ENCODE measurements at regions not wholly inside any gene's neighbourhood (a gene's known extent, or its start where the extent isn't known, plus 50 kb on each side); places are given as distances from the start of the nearest gene placed in this dataset.

GRCh38 chr4:164695650-164696049 lies 58.3 kb upstream of the SMIM31 start:
- Histone ChIP-seq H3K4me1 (ENCODE audit: control insufficient read depth, insufficient read depth, low read length) (no peaks in the 10 kb centered on the region), H3K4me3 (ENCODE audit: low read depth, low read length) (no peak overlapping the region), H3K9me3 (ENCODE audit: control insufficient read depth, insufficient read depth, low read depth, low read length) (no peaks in the 10 kb centered on the region), H3K36me3 (ENCODE audit: control insufficient read depth in 2 of 2, insufficient read depth in 1 of 2, low read length in 2 of 2) (no peaks in the 10 kb centered on the region), H3K27ac (ENCODE audit: extremely low read depth, low read depth, low read length) (no peak overlapping the region)
- ChIA-PET CTCF (no interaction called here), POLR2A (no interaction called here)
- TF ChIP-seq ZNF248 (tag by site-specific recombination; IDR thresholded peaks at IDR 0.05) (no peak), ZNF324 (tag by site-specific recombination; IDR thresholded peaks at IDR 0.05) (no peak), ATF2 (tag by site-specific recombination; IDR thresholded peaks at IDR 0.05; ENCODE audit: low read depth) (peak; percentile 50)

DNA sequence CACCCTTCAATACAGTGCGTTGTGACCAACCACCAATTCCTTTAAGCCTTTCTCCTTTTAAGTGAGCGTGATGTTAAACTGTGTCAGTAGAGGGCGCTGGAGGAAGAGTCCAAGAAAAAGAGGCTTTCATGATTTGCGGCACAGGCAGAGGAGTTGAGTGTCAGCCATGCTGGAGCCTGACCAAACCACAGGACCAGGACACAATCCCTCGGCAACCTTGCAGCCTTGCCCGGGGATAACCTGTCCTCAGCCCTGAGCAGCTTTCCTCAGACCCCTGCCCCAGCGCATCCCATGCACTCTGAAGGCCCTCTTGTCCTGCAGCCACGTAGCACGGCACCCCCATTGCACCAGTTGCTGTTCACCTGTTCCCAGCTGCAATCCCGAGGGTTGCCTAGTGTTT lies 53.5 kb upstream of the SMIM31 start:
- no peak overlapping the region for H3K27ac ChIP-seq (ENCODE audit: extremely low read depth, low read depth, low read length)
- H3K4me3 ChIP-seq (ENCODE audit: low read depth, low read length) = no peak overlapping the region
- POLR2A ChIA-PET = no interaction called here
- CTCF ChIA-PET = interaction anchor here (0.6 to 1.5 kb wide), 4 partner anchors 14 to 941 kb away, joined by 3 to 6 read pairs (median 4); no protein-coding TSS in a partner anchor
- no peaks in the 10 kb centered on the region for H3K36me3 ChIP-seq (ENCODE audit: control insufficient read depth in 2 of 2, insufficient read depth in 1 of 2, low read length in 2 of 2)
- no peaks in the 10 kb centered on the region for H3K9me3 ChIP-seq (ENCODE audit: control insufficient read depth, insufficient read depth, low read depth, low read length)
- peak; percentile 26 for TF ChIP-seq ZNF654 (tag by site-specific recombination; IDR thresholded peaks at IDR 0.05; ENCODE audit: low read depth)
- TF ChIP-seq SCRT2 (tag by site-specific recombination; IDR thresholded peaks at IDR 0.05) = 0 out of 2 replicates have a peak, but pooled peaks have one; percentile 12
- TF ChIP-seq GLIS2 (tag by site-specific recombination; IDR thresholded peaks at IDR 0.05) = no peak
- no peak for TF ChIP-seq SALL2 (tag by site-specific recombination; IDR thresholded peaks at IDR 0.05; ENCODE audit: borderline replicate concordance)
- TF ChIP-seq ZNF274 (IDR thresholded peaks at IDR 0.05; ENCODE audit: low read length) = no peak
- TF ChIP-seq ZNF274 (tag by site-specific recombination; IDR thresholded peaks at IDR 0.05; ENCODE audit: borderline replicate concordance) = no peak
- no peaks in the 10 kb centered on the region for H3K4me1 ChIP-seq (ENCODE audit: control insufficient read depth, insufficient read depth, low read length)

- no peaks in the 10 kb centered on the region for H3K9me3 ChIP-seq (ENCODE audit: control insufficient read depth, insufficient read depth, low read depth, low read length)
- H3K4me1 ChIP-seq (ENCODE audit: control insufficient read depth, insufficient read depth, low read length) = no peaks in the 10 kb centered on the region
- H3K36me3 ChIP-seq (ENCODE audit: control insufficient read depth in 2 of 2, insufficient read depth in 1 of 2, low read length in 2 of 2) = no peaks in the 10 kb centered on the region
- H3K27ac ChIP-seq (ENCODE audit: extremely low read depth, low read depth, low read length) = no peak overlapping the region
- POLR2A ChIA-PET = no interaction called here
- TF ChIP-seq, protein P1, sequence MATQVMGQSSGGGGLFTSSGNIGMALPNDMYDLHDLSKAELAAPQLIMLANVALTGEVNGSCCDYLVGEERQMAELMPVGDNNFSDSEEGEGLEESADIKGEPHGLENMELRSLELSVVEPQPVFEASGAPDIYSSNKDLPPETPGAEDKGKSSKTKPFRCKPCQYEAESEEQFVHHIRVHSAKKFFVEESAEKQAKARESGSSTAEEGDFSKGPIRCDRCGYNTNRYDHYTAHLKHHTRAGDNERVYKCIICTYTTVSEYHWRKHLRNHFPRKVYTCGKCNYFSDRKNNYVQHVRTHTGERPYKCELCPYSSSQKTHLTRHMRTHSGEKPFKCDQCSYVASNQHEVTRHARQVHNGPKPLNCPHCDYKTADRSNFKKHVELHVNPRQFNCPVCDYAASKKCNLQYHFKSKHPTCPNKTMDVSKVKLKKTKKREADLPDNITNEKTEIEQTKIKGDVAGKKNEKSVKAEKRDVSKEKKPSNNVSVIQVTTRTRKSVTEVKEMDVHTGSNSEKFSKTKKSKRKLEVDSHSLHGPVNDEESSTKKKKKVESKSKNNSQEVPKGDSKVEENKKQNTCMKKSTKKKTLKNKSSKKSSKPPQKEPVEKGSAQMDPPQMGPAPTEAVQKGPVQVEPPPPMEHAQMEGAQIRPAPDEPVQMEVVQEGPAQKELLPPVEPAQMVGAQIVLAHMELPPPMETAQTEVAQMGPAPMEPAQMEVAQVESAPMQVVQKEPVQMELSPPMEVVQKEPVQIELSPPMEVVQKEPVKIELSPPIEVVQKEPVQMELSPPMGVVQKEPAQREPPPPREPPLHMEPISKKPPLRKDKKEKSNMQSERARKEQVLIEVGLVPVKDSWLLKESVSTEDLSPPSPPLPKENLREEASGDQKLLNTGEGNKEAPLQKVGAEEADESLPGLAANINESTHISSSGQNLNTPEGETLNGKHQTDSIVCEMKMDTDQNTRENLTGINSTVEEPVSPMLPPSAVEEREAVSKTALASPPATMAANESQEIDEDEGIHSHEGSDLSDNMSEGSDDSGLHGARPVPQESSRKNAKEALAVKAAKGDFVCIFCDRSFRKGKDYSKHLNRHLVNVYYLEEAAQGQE (tag by site-specific recombination; IDR thresholded peaks at IDR 0.05) = no peak
- TF ChIP-seq ZNF24 (tag by site-specific recombination; IDR thresholded peaks at IDR 0.05) (no peak), ZNF148 (tag by site-specific recombination; IDR thresholded peaks at IDR 0.05; ENCODE audit: borderline replicate concordance) (no peak), ZNF501 (tag by site-specific recombination; IDR thresholded peaks at IDR 0.05) (no peak), ZNF596 (tag by site-specific recombination; IDR thresholded peaks at IDR 0.05) (no peak), BCL6B (tag by site-specific recombination; IDR thresholded peaks at IDR 0.05) (no peak), KLF10 (tag by site-specific recombination; IDR thresholded peaks at IDR 0.05) (no peak), ZNF121 (tag by site-specific recombination; IDR thresholded peaks at IDR 0.05) (no peak)
- no peak overlapping the region for H3K4me3 ChIP-seq (ENCODE audit: low read depth, low read length)
- CTCF ChIA-PET = no interaction called here
Observed at GRCh38 chr4:164701665-164702064, 52.3 kb upstream of the SMIM31 start.
